ENCODE measurements at regions not wholly inside any gene's neighbourhood (a gene's known extent, or its start where the extent isn't known, plus 50 kb on each side); places are given as distances from the start of the nearest gene placed in this dataset.

GRCh38 chr2:236499691-236500578 is 69.7 kb upstream of the ACKR3 start:
- no peak for DNase-seq (ENCODE audit: low spot score)
- in situ Hi-C loops (cut with MboI; ENCODE audit: low pct_unique_long_range_greater_than_20kb, low sequenced_read_pairs, unreplicated experiment), result loop anchor here (25.0 kb wide), 1 partner anchor 562 kb away; no protein-coding TSS in a partner anchor
- no peak for TF ChIP-seq CTCF (IDR thresholded peaks at IDR 0.05; ENCODE audit: extremely low read depth, insufficient read depth, missing control alignments)

- in situ Hi-C loops (cut with MboI; ENCODE audit: low pct_unique_long_range_greater_than_20kb, low sequenced_read_pairs, unreplicated experiment), result loop anchor here (25.0 kb wide), 1 partner anchor 561 kb away; no protein-coding TSS in a partner anchor
- no peak for TF ChIP-seq CTCF (IDR thresholded peaks at IDR 0.05; ENCODE audit: extremely low read depth, insufficient read depth, missing control alignments)
- DNase-seq (ENCODE audit: low spot score), result no peak
Observed at GRCh38 chr2:236501026-236501425, 68.6 kb upstream of the ACKR3 start.

- TF ChIP-seq CTCF (IDR thresholded peaks at IDR 0.05; ENCODE audit: extremely low read depth, insufficient read depth, missing control alignments), result no peak
- DNase-seq (ENCODE audit: low spot score), result no peak
- in situ Hi-C loops (cut with MboI; ENCODE audit: low pct_unique_long_range_greater_than_20kb, low sequenced_read_pairs, unreplicated experiment), result loop anchor here (25.0 kb wide), 1 partner anchor 561 kb away; no protein-coding TSS in a partner anchor
Observed at GRCh38 chr2:236501531-236501930, 68.1 kb upstream of the ACKR3 start.

- TF ChIP-seq CTCF (IDR thresholded peaks at IDR 0.05; ENCODE audit: extremely low read depth, insufficient read depth, missing control alignments), result peak; percentile 43
- in situ Hi-C loops (cut with MboI; ENCODE audit: low pct_unique_long_range_greater_than_20kb, low sequenced_read_pairs, unreplicated experiment), result loop anchor here (25.0 kb wide), 1 partner anchor 559 kb away; no protein-coding TSS in a partner anchor
- DNase-seq (ENCODE audit: low spot score), result no peak
Observed at GRCh38 chr2:236503100-236503499, 66.5 kb upstream of the ACKR3 start.

- no peak for DNase-seq (ENCODE audit: low spot score)
- in situ Hi-C loops (cut with MboI; ENCODE audit: low pct_unique_long_range_greater_than_20kb, low sequenced_read_pairs, unreplicated experiment), result loop anchor here (25.0 kb wide), 1 partner anchor 559 kb away; no protein-coding TSS in a partner anchor
- TF ChIP-seq CTCF (IDR thresholded peaks at IDR 0.05; ENCODE audit: extremely low read depth, insufficient read depth, missing control alignments), result no peak
Observed at GRCh38 chr2:236503583-236503982, 66.0 kb upstream of the ACKR3 start.

DNA sequence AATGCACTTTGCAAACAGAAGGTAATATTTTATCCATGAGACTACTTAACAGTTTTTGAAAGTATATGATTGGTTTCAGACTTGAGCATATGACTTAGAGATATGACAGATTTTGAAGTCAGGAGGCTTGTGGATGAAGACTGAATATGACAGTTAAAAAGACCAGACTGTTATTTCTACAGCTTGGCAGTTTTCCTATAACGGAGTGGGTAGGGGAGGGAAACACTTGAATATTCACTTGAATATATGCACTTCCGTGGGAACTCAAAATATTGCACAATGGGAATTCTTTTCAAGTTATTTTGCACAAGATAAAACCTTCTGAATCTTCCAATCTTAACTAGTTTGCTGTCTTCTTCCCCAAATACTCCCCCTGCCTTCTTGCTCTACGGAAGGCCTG is 64.6 kb upstream of the ACKR3 start:
- no peak for DNase-seq (ENCODE audit: low spot score)
- TF ChIP-seq CTCF (IDR thresholded peaks at IDR 0.05; ENCODE audit: extremely low read depth, insufficient read depth, missing control alignments), result no peak
- in situ Hi-C loops (cut with MboI; ENCODE audit: low pct_unique_long_range_greater_than_20kb, low sequenced_read_pairs, unreplicated experiment), result loop anchor here (25.0 kb wide), 1 partner anchor 557 kb away; no protein-coding TSS in a partner anchor

Data from GM13977 (cell line).